Activated T-cell treated with anti-CD3 and anti-CD28 coated beads, Interleukin-2, amount 50 U/mL, for 24 hours (primary cell): ENCODE measurements at regions not wholly inside any gene's neighbourhood (a gene's known extent, or its start where the extent isn't known, plus 50 kb on each side); places are given as distances from the start of the nearest gene placed in this dataset.

Experiments used
- DNase-seq: peaks from one replicate; pipeline ENCODE4 v3.0.0-alpha.2; 2020
- H3K27ac Mint-ChIP-seq: 2 replicates; pipeline ENCODE4 v1.8.0; 2020; ENCODE audit warnings: mild to moderate bottlenecking, mixed read lengths
- H3K27me3 Mint-ChIP-seq: 2 replicates; pipeline ENCODE4 v1.8.0; 2020; ENCODE audit warnings: mixed read lengths
- H3K36me3 Mint-ChIP-seq: 2 replicates; pipeline ENCODE4 v1.8.0; 2020; ENCODE audit warnings: low read depth, mixed read lengths
- H3K4me1 Mint-ChIP-seq: 2 replicates; pipeline ENCODE4 v1.8.0; 2020; ENCODE audit warnings: low read depth, mixed read lengths
- H3K4me3 Mint-ChIP-seq: 2 replicates; pipeline ENCODE4 v1.8.0; 2020; ENCODE audit warnings: mild to moderate bottlenecking, moderate library complexity, mixed read lengths
- H3K9me3 Mint-ChIP-seq: 2 replicates; pipeline ENCODE4 v1.8.0; 2020; ENCODE audit warnings: mixed read lengths

DNA sequence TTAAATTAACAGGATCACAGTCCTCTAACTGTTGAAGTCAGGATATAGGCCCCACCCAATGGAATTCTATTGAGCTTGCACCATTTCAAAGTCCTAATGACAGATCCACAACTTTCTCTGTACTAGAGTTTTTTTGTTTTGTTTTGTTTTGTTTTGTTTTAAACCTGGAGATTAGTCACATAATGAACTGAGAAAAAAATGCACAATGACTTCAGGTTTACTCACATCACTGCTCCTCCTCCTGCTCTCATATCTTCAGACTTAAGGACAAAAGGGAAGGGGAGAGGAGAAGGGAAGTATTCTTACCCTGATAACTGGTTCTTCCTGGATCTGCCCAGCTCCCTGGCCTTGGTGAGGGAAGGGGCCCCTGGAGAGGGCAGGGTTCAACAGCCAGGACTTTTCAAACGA, 208.2 kb upstream of the EPHA4 start:
- no peaks in the 10 kb centered on the region for H3K27me3 Mint-ChIP-seq
- no peaks in the 10 kb centered on the region for H3K4me1 Mint-ChIP-seq
- H3K4me3 Mint-ChIP-seq: no peak overlapping the region
- no peaks in the 10 kb centered on the region for H3K9me3 Mint-ChIP-seq
- no peak overlapping the region for H3K27ac Mint-ChIP-seq
- DNase-seq: no peak
- no peaks in the 10 kb centered on the region for H3K36me3 Mint-ChIP-seq

DNA sequence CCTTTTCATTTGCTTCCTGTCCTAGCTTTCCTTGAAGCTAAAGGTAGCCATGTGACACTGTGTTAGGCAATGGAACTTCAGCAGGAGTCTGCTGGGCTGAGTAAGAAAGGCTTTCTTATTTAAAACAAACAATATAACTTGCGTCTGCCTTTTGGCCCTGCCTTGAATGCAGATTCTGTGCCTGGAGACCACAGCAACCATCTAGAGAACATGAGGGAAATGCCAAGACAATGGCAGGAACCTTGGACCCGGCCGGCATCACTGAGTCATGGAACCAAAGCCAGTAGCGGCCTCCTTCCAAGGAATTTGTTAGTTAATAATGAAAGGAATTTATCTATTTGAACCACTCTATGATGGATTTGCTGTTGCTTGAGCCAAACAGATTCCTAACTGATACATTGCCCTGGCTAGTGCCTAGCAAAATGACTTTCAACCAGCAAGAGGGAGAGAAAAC, 207.5 kb upstream of the EPHA4 start:
- Mint-ChIP-seq H3K4me1 (no peaks in the 10 kb centered on the region), H3K27me3 (no peaks in the 10 kb centered on the region), H3K36me3 (no peaks in the 10 kb centered on the region), H3K27ac (no peak overlapping the region), H3K9me3 (no peaks in the 10 kb centered on the region), H3K4me3 (no peak overlapping the region)
- DNase-seq: no peak

DNA sequence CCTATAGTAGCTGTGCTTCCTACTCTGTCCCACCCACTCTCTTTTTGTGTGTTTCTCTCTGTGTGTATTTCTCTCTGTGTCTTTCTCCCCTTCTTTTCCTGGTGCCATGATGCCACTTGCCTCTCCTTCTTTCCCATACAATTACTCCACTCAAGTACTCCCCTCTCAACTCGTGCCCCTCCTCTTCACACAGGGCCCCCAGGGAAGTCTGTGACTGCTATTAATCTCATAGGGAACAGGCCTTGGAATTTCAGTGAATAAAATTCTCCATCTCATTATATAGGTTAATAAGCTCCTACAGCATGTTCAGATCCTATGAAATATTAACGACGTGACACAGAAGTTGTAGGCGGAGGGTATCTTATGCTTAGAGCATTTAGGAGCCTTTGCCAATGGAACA, 205.9 kb upstream of the EPHA4 start:
- Mint-ChIP-seq H3K27ac (no peak overlapping the region), H3K27me3 (no peaks in the 10 kb centered on the region), H3K4me3 (no peak overlapping the region), H3K9me3 (no peaks in the 10 kb centered on the region), H3K36me3 (no peaks in the 10 kb centered on the region), H3K4me1 (no peaks in the 10 kb centered on the region)
- DNase-seq: no peak

DNA sequence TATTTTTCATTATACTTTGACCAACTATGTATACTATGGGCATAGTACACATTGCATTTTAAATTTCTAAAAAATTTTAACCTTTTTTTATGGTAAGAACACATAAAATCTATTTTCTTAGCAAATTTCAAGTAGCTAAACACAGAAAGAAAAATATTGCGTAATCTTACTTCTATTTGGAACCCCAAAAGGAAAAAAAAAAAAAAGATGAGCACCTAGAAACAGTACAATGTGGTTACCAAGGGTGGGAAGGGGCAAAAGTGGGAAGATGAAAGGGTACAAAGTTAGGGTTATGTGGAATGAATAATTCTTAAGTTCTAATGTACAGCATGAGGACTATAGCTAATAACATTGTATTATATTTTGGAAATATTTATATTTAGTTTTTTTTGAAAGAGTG, 205.0 kb upstream of the EPHA4 start:
- Mint-ChIP-seq H3K27me3 (no peaks in the 10 kb centered on the region), H3K36me3 (no peaks in the 10 kb centered on the region), H3K9me3 (no peaks in the 10 kb centered on the region), H3K27ac (no peak overlapping the region), H3K4me3 (no peak overlapping the region), H3K4me1 (no peaks in the 10 kb centered on the region)
- no peak for DNase-seq

DNA sequence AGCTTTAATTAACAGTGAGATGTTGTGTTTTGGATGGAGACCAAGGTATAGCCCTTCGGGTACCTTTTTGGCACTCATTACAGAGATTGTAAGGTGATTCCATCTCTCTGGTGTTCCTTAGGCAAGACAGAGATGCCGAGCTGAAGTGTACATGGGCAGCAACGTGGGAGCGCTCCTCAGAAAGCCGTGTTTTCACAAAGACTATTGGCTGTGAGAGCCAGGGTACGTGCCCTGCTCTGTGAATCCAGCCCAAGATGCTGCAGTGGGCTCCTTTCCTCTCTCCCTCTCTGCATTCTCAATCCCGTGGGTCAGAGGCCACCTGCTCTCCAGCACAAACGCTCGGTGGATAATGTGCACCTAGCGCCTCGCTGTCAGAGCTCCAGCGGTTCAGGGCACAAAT, 203.0 kb upstream of the EPHA4 start:
- DNase-seq: no peak
- no peak overlapping the region for H3K27ac Mint-ChIP-seq
- H3K4me1 Mint-ChIP-seq: no peaks in the 10 kb centered on the region
- no peaks in the 10 kb centered on the region for H3K27me3 Mint-ChIP-seq
- no peaks in the 10 kb centered on the region for H3K36me3 Mint-ChIP-seq
- no peak overlapping the region for H3K4me3 Mint-ChIP-seq
- H3K9me3 Mint-ChIP-seq: no peaks in the 10 kb centered on the region

DNA sequence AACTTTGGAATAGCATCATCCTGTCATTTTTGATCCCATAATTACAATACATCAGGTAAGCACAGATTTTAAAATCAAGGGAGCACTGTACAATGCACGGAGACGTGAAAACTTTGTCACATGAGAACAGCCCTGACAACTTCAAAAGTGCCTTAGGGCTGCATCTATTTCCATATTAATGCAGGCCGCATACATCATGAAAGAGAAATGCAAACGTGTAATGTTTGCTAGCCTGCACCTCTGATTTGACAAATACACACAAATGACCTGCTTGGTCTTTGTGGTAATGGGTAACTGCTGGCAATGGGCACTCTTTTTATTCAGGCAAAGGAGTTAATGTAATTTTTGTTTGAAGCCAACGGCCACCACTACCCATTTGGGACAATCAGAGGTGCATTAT, 202.0 kb upstream of the EPHA4 start:
- Mint-ChIP-seq H3K4me1 (no peaks in the 10 kb centered on the region), H3K36me3 (no peaks in the 10 kb centered on the region), H3K27ac (no peak overlapping the region), H3K27me3 (no peaks in the 10 kb centered on the region), H3K9me3 (no peaks in the 10 kb centered on the region), H3K4me3 (no peak overlapping the region)
- no peak for DNase-seq

DNA sequence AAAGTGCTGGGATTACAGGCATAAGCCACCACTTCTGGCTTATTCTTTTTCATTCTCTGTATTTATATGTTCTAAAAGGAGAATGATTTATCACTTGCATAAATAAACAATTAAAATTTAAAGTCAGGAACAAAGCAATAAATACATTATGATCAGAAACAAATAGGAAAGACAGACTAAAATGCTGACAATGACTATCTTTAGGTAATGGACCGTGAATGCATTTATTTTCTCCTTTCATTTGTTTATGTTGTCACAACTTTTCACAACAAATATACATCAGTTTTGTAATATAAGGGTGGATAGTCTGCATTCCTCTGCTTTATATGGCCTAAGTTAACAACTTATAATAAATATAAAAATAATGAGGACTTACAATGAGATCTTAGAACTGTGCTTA, 199.2 kb upstream of the EPHA4 start:
- Mint-ChIP-seq H3K36me3 (no peaks in the 10 kb centered on the region), H3K9me3 (no peaks in the 10 kb centered on the region), H3K4me3 (no peak overlapping the region), H3K27me3 (no peaks in the 10 kb centered on the region), H3K4me1 (no peaks in the 10 kb centered on the region), H3K27ac (no peak overlapping the region)
- no peak for DNase-seq

DNA sequence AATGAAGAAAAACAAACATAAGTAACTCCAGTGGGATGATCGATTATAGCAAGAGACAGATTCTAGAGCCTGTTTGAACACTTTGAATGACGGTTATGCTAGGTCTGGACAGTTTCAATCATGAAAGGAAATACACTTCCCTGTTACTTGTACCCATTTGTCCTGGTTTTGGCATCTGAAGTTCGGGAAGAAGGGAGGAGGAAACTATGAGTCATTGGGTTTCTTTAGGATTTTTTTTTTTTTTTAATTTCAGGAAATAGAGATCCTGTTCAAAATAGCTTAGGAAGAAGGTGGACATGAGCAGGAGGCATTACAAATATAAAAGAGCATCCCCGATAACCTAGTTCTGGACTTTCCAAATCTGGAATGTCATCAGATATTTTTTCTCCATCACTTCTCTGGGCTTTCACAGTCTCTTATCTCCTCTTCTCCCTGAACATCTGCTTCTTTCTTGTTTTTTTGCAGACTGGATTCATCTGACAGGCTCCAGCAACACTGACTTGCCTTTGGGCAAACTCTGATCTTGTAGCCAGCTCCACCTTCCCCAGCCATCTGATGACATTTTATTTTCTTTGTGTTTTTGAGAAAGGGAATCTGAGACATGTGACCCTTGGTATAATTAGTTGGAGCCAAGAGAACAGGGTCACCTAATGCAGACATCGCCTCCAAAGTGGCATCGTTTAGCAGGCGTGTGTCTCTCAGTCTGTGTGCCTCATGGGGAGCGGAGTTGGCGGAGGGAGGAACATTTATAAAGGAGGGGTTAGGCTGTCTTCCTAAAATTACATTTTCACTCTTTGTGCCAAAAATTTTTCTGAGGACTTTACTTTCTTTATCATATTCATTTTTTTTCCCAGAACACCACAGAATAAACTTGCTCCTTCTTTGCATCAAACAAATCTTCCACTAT, 195.3 kb upstream of the EPHA4 start:
- Mint-ChIP-seq H3K9me3 (no peaks in the 10 kb centered on the region), H3K4me3 (no peak overlapping the region), H3K27me3 (no peaks in the 10 kb centered on the region), H3K4me1 (no peaks in the 10 kb centered on the region), H3K27ac (no peak overlapping the region), H3K36me3 (no peaks in the 10 kb centered on the region)
- DNase-seq: no peak

DNA sequence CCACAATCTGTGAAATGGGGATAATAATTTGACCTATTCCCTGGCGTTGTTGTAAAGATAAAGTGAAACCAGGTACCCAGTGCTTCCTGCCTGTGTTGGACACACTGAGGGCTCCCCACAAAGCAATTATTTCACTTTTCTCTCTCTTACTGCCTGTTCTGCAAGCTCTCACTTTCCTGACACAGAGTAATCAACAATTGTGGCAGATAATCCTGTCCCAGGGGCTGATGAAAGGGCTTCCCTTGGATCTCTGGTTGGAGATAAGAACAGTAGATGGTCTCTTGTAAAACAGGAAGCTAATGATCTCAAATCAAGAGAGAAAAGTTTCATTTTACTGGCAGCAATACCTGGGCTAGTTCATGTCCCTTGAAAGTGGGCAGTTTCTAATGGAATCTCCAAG, 190.4 kb upstream of the EPHA4 start:
- H3K4me3 Mint-ChIP-seq: no peak overlapping the region
- H3K9me3 Mint-ChIP-seq: peaks cover 8% of the 10 kb centered on the region
- H3K27ac Mint-ChIP-seq: no peak overlapping the region
- no peaks in the 10 kb centered on the region for H3K27me3 Mint-ChIP-seq
- H3K4me1 Mint-ChIP-seq: no peaks in the 10 kb centered on the region
- DNase-seq: no peak
- no peaks in the 10 kb centered on the region for H3K36me3 Mint-ChIP-seq

DNA sequence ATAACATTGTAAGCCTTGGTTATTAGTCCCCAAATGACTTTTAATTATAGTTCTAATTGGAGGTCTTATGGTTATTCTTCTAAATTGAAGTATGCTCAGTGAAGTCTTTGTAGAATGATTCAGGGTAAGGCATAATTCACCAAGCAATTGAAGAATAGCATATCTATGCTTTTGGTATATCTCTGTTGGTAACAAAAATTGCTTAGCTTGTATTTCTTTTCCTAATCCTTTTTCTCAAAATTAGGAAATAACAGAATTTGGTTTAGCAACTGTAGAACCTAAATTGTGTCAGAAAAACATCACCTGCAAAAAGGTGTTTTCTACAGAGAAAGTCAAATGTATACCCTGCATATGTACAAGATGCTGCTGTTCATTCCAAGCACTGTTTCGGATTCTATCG, 189.2 kb upstream of the EPHA4 start:
- no peak overlapping the region for H3K27ac Mint-ChIP-seq
- H3K4me3 Mint-ChIP-seq: no peak overlapping the region

DNA sequence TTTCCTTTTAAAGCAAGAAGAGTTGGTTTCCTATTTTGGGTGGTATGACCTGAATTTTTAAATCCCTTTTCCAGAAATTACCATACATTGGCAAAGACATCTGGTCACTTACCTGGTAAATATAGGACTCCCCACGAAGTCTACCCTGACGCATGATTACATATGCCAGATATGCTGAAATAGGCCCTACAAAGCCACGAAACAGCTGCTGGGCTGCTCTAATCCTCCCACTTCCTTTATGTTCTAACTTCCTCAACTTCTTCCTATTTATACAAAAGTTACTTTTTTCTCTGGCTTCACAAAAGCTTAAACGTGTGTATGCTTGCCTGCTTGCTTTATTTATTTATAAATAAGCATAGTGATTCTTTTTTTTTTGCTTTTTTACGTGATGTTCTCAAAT, 186.0 kb upstream of the EPHA4 start:
- Mint-ChIP-seq H3K27me3 (no peaks in the 10 kb centered on the region), H3K4me3 (no peak overlapping the region)

More for the DNA sequence above, 189.2 kb upstream of the EPHA4 start:
- no peaks in the 10 kb centered on the region for H3K4me1 Mint-ChIP-seq
- peaks cover 8% of the 10 kb centered on the region for H3K9me3 Mint-ChIP-seq
- H3K36me3 Mint-ChIP-seq: no peaks in the 10 kb centered on the region
- no peaks in the 10 kb centered on the region for H3K27me3 Mint-ChIP-seq
- DNase-seq: no peak

DNA sequence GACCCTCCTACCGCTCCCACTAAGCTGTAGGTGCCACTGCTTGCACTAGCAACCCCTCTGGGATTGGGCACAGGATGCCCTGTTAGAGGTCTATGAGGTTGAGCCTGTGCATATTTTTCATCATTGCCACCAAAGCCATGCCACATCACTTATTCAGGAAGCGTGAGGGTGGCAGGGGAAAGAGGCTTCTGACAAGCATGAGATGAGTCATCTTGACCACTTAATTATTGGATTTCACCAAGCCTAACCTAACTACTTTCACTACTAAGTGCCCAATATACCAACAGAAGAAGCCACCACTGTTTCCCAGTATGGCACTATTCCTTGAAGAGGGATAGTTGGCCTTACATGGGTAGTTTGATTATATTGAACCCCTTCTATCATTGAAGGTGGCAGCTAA, 181.3 kb upstream of the EPHA4 start:
- H3K9me3 Mint-ChIP-seq: peaks cover 9% of the 10 kb centered on the region
- no peak overlapping the region for H3K4me3 Mint-ChIP-seq
- H3K4me1 Mint-ChIP-seq: no peaks in the 10 kb centered on the region
- no peak for DNase-seq
- H3K36me3 Mint-ChIP-seq: no peaks in the 10 kb centered on the region
- H3K27ac Mint-ChIP-seq: no peak overlapping the region
- no peaks in the 10 kb centered on the region for H3K27me3 Mint-ChIP-seq

More for the DNA sequence above, 186.0 kb upstream of the EPHA4 start:
- no peak overlapping the region for H3K27ac Mint-ChIP-seq
- DNase-seq: no peak
- no peaks in the 10 kb centered on the region for H3K4me1 Mint-ChIP-seq
- no peaks in the 10 kb centered on the region for H3K36me3 Mint-ChIP-seq
- H3K9me3 Mint-ChIP-seq: peaks cover 9% of the 10 kb centered on the region

DNA sequence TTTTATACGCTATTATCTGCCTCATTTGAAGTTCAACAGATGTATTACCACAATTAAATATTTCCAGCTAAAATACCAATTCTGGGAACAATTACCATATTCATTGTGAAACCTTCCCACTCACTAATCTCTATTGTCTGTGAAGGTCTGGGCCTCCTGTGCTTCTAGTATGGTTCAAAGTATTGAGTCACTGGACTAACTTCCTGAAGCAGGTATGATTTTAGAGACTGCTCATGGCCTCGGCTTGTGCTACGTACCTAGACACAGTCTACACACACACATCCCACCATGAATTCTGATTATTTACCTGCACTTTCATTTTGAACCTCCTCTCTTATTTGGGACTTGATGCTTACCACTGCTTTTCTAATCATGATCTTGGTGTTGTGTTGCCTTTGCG, 180.7 kb upstream of the EPHA4 start:
- Mint-ChIP-seq H3K9me3 (peaks cover 9% of the 10 kb centered on the region), H3K4me3 (no peak overlapping the region), H3K36me3 (no peaks in the 10 kb centered on the region), H3K4me1 (no peaks in the 10 kb centered on the region), H3K27ac (no peak overlapping the region), H3K27me3 (no peaks in the 10 kb centered on the region)
- DNase-seq: no peak

DNA sequence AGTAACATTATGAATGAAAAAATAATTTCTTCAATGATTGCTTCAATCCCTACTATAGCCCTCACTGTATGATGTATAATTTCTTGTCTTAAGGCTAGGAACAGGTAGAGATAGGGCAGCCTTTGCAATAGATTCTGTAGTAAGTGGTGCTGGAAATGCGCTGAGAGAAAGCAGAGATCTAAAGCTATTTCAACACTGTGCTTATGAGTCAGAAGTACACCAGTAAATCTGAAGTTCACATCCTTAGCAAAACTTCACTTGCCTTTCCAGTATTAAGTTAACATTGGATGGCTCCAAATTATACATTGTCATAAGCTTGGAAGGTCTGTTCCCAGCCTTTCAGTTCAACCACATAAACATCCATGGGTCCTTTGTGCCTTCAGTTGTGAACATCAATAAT, 178.2 kb upstream of the EPHA4 start:
- H3K27me3 Mint-ChIP-seq: no peaks in the 10 kb centered on the region
- no peaks in the 10 kb centered on the region for H3K36me3 Mint-ChIP-seq
- no peak for DNase-seq
- H3K4me1 Mint-ChIP-seq: no peaks in the 10 kb centered on the region
- H3K27ac Mint-ChIP-seq: no peak overlapping the region
- H3K4me3 Mint-ChIP-seq: no peak overlapping the region
- H3K9me3 Mint-ChIP-seq: peaks cover 9% of the 10 kb centered on the region

DNA sequence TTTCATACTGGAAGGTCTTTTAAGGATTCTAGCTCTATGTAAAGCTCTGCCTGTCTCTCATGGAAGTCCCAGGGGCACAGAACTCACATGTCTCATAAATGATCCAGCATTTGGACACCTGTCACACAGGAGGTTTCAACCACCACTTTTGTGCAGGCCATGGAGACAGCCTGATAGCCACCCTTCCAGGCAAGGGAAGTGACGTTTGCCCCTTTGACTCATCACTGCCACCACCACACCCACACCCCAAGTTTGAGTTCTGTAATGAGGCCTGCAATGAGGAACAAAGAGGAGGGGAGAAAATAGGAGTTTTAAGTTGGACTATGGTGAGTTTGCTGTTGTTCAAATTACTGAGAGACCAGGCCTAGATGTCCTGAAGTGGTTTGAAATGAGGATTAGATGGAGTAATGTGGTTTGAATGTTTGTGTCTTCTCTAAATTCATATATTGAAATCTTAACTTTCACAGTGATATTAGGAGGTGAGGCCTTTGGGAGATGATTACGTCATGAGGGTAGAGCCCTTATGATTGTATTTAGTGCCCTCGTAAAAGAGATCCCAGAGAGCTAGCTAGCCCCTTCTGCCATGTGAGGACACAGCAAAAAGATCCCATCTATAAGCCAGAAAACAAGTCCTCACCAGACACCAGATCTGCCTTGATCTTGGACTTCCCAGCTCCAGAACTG, 175.3 kb upstream of the EPHA4 start:
- no peak for DNase-seq
- peaks cover 8% of the 10 kb centered on the region for H3K9me3 Mint-ChIP-seq
- H3K27ac Mint-ChIP-seq: no peak overlapping the region
- H3K36me3 Mint-ChIP-seq: no peaks in the 10 kb centered on the region
- no peak overlapping the region for H3K4me3 Mint-ChIP-seq
- H3K4me1 Mint-ChIP-seq: no peaks in the 10 kb centered on the region
- H3K27me3 Mint-ChIP-seq: no peaks in the 10 kb centered on the region
